ENCODE measurements at regions not wholly inside any gene's neighbourhood (a gene's known extent, or its start where the extent isn't known, plus 50 kb on each side); places are given as distances from the start of the nearest gene placed in this dataset.
"Not testable (repeated sequence)": the region's sequence is repeated elsewhere in the genome, so short reads cannot be mapped to it uniquely, and the experiment has no call there.

DNA sequence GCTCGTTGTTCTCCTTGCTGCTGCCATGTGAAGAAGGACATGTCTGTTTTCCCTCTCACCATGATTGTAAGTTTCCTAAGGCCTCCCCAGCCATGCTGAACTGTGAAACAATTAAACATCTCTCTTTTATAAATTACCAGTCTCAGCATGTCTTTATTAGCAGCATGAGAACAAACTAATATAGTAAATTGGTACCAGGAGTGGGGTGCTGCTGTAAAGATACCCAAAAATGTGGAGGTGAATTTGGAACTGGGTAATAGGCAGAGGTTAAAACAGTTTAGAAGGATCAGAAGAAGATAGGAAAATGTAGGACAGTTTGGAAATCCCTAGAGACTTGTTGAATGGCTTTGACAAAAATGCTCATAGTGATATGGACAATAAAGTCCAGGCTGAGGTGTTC is 576.7 kb downstream of the EPM2A start:
- not testable (repeated sequence) for DNase-seq (ENCODE audit: low read depth)

DNA sequence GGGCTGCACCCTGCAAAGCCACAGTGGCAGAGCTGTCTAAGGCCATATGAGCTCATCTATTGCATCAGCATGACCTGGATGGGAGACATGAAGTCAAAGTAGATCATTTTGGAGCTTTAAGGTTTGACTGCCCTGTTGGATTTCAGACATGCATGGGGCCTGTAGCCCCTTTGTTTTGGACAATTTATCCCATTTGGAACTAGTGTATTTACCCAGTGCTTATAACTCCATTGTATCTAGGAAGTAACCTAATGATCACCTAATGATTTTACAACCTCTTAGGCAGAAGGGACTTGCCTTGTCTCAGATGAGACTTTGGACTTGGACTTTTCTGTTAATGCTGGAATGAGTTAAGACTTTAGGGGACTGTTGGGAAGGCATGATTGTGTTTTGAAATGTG is 575.4 kb downstream of the EPM2A start:
- DNase-seq (ENCODE audit: low read depth), result no peak

DNA sequence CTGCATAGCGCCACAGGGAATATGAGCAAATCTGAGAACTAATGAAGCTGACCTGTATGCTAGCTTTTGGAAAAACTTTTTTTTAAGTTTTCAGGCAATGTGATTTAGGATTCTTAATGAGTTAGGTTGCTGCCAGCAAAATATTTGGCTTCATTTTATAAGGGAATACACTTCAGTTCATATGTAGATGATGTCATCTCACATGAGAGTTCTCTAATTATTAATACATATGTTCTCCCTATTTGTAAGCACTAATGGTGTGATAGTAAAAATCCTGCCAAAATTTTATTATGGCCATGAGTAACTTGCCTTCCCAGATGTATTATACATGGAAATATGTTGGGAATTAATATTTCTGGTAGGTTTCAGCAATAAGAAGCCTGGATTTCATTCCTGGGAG is 573.8 kb downstream of the EPM2A start:
- DNase-seq (ENCODE audit: low read depth), result no peak

DNA sequence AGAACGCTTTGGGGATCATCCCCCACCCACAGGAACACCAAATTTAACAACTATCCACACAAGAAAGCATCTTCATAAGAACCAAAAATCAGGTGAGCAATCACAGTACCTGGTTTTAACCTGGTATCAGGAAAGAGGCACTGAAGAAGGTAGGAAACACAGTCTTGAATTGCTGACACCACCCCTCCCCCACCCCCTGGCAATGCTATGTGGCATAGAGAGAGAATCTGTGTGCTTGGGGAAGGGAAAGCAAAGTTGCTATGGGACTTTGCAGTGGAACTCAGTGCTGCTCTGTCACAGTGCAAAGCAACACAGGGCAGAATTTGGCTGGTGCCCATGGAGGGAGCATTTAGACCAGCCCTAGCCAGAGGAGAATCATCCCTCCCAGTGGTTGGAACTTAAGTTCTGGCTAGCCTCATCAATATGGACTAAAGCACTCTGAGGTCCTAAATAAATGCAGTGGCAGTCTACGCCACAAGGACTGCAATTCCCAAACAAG is 565.5 kb downstream of the EPM2A start:
- DNase-seq (ENCODE audit: low read depth), result no peak

DNA sequence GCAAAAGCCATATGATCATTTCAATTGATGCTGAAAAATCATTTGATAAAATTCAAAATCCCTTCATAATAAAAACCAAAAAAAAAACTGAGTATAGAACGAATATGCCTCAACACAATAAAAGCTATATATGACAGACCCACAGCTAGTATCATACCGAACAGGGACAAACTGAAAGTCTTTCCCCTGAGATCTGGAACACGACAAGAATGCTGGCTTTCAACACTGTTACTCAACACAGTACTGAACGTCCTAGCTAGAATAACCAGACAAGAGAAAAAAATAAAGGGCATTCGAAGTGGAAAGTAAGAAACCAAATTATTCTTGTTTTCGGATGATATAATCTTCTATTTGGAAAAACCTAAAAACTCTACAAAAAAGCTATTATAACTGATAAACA is 559.9 kb downstream of the EPM2A start:
- DNase-seq (ENCODE audit: low read depth), result no peak

DNA sequence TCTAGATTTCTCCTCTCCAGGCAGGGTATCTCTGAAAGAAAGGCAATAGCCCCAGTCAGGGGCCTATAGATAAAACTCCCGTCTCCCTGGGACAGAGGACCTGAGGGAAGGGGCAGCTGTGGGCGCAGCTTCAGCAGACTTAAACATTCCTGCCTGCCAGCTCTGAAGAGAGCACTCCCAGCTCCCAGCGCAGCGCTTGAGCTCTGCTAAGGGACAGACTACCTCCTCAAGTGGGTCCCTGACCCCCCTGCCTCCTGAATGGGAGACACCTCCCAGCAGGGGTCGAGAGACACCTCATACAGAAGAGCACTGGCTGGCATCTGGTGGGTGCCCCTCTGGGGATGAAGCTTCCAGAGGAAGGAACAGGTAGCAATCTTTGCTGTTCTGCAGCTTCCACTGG is 556.9 kb downstream of the EPM2A start:
- DNase-seq (ENCODE audit: low read depth), result no peak

DNA sequence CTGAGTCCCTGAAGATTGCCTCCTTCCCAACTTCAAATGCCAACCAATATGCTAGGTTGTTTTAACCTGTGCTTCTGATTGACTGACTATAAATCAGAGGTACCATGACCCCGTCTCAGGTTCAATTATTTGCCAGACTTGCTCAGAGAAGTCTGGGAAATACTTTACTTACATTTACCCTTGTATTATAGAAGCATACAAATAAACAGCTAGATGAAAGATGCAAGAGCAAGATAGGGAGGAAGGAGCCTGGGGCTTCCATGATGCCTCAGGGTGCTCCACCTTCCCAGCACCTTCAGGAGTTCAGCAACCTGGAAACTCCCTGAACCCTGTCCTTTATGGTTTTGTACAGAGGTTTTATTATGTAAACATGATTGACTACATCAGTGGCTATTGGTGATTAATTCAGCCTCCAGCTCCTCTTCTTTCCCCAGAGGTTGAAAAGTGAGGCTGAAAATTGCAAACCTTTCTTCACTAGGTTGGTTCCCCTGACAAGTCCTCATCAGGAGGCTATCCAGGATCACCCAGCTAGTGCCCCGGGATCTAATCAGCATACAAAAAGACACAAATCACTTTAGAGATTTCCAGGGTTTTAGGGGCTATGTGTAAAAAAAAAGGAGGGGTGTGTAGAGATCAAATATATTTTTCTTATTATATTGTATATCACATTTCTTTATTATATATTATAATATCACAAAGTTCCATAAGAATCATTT is 547.7 kb downstream of the EPM2A start:
- no peak for DNase-seq (ENCODE audit: low read depth)

DNA sequence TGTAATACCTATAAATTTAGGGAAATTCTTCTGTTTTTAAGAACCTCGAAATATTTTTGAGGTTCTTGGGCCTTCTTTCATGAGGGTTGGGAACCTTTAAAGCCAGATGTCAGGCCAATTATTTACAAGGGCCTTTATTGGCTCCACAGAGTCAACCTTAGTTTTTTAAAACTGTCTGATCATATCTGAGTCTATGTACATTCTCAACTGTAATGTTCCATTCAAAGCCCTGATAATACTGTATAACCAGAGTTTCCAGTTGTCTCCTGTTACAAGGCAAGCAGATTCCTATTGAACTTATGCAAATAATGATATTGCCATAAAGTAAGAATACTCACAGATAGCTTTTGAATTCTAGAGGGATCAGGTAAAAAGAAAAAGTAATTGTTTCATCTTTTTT is 545.5 kb downstream of the EPM2A start:
- no peak for DNase-seq (ENCODE audit: low read depth)

DNA sequence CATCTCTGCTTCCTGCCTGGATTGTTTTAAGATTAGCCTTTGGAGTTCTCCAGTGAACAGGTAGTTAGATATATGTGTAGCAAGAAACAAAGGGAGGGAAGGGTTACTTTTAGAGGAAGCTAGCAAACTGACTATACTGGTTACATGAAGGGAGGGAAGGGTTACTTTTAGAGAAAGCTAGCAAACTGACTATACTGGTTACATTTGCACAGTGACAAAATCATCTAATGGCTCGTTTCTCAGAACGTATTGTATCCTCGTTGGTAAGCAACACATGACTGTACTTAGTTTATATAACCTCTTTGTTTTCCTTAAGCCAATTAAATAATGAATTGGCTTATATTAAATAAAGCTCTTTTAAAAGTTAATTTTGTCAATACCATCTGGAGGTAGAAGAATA is 540.9 kb downstream of the EPM2A start:
- no peak for DNase-seq (ENCODE audit: low read depth)

DNA sequence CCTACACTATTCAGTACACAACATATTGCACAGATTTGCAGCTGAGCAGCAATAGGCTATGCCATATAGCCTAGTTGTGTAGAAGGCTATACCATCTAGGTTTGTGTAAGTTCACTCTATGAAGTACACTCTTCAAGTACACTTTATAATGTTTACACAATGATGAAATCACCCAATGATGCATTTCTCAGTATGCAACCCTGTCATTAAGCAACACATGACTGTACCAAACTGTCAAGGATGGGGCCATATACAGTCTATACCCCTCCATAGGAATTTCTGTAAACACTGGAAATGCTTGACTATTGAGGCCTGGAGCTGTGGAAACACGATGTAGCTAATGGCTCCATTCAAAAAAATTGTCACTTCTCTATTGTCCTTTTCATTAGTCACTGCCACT is 535.4 kb downstream of the EPM2A start:
- DNase-seq (ENCODE audit: low read depth), result no peak

DNA sequence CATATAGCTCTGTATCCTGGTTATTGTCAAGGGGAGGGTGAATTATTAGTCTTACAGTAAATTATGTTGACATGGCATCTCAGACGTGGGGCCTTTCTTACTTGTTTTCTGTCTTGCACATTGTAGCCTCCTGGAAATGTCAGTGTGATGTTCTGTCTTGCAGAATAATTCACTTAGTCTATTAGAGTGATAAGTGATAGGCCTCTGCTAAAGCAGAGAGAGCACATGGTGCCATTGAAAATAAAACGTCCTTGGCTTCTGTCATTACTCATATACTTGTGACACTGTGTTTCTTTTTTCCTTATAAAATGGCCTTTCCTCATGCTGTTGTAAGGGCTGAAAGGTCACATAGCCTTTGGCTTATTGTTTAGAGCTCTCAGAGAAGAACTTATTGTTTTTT is 531.0 kb downstream of the EPM2A start:
- no peak for DNase-seq (ENCODE audit: low read depth)

DNA sequence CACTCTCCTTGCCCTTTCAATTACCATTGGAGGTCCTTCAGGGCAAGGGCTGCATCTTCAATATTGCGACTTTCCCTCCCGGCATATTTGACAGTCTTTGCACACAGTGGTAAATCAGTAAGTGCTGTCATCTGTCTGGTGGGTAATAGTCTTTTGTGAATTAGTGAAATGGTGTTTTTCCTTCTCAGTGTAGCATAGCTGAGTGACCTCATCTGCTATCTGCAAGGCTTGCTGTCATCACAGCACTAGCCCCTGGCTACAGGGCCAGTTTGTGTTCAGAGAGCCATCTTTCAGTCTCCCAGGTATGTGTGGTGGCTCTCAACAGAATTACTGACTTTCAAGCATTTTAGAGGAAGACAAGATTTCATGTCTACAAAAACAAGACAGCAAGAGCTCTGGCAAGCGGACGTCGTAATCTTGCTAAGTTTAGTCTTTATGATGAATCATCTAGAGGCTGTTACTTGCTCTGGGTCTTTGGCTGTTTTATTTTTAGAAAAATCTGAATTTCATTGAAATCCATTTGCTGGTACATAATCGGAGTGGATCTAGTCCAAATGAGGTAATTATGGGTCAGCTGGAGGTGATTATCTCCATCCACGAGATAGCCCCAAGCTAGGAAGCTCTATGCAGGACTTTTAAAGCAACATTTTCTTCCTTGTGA is 528.9 kb downstream of the EPM2A start:
- no peak for DNase-seq (ENCODE audit: low read depth)

DNA sequence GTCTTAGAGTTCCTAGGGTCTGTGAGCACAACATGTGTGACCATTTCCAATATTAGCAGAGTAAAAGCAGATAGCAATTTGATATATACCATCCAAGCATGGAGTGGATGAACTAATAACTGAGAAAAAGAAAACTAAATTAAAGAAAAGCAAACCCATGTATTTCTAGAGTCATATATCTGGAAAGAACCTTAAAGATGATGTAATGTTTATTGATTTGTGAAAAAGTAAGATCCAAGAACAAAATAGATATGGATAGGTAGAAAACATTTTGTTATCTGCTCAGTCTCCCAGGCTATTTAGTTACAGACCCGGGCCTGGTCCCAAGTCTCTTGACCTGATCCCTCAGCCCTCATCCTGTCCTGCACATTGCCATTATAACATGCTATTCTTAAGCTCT is 526.8 kb downstream of the EPM2A start:
- no peak for DNase-seq (ENCODE audit: low read depth)

DNA sequence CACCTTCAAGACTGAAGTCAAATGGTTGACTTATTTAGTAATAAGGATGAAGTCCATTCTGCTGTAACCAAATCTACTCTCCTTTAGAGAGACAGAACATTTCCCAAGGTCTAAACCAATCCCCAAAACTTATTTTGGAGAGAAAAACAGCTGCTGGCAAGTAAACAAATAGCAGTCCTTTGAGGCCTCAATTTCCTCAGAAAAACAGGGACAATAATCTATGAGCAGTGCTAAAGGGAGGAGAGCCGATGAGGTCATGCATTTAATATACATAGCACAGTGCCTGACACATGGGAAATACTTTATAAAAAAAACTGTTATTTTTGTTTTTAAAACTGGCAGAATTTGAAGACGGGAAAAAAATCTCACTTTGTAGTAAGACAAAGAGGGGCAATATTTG is 526.0 kb downstream of the EPM2A start:
- DNase-seq (ENCODE audit: low read depth), result no peak

DNA sequence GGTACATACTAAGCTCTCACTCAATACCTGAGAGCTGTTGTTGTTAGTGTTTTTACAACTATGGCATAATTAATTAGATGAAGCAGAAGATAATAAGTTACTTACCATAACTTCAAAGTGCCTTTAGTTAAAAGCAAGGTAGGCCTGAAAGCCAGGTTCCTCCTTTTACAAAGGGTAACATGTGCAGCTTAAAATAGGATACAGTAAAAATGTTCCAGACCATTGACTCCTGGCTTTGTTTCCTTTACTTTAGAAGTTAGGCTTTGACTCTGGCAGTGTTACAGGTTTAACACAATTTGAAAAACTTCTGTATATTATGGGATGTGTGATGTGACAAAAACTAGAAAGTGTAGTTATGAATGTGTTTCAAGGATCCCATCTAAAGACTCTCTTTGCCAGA is 522.5 kb downstream of the EPM2A start:
- no peak for DNase-seq (ENCODE audit: low read depth)

DNA sequence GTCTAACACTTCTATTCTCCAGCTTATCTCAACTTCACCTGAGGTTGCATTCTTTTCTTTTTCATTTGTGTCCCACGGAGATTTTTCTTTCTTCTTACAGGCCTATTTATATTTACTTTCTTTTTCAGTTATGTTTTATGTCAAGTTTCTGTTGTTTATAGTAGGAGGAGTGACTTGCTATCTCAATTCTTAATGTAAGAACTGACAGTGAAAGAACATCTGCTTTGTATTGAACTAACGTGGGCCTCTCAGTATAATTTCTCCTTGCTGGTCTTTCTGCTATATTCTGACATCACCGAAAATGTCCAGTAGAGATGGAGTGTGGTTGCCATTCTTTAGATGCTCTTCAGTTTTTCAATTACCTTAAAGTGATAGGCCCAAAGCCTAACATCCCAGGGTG is 521.7 kb downstream of the EPM2A start:
- no peak for DNase-seq (ENCODE audit: low read depth)

DNA sequence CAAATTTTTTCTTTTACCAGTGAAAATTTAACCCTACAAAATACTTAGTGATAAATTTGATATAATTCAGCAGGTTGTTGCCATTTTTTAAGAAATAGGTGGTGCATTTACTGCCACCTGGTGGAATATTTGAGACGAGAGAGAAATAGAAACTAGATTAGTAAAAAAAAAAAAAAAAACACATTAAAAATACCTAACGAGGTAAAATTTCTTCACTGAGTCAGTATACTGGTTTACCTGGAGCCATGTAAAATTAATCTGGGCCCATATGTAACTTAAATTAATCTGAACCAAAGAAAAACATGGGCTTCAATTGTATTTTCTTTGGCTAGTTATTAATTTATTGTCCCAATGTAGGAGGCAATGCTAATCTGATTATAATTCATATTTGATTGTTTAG is 520.8 kb downstream of the EPM2A start:
- no peak for DNase-seq (ENCODE audit: low read depth)

DNA sequence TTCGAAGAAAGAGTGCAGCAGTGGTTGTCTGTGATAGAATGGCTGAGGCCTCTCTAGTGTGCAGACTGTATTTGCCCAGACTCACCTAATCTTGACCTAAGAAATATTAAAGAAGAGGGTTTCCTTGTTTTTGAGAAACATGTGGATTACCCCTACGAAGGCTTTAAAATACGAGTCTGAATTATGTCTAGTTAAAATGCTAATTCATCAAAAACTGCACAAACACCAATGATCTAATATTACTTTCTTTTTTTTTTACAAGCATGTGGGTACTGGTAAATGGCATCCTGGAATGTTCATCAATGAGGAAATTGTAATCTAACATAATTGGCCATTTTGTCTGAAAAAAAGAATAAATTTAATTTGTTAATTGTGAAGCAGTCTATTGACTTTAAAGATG is 510.9 kb downstream of the EPM2A start:
- DNase-seq (ENCODE audit: low read depth), result no peak

DNA sequence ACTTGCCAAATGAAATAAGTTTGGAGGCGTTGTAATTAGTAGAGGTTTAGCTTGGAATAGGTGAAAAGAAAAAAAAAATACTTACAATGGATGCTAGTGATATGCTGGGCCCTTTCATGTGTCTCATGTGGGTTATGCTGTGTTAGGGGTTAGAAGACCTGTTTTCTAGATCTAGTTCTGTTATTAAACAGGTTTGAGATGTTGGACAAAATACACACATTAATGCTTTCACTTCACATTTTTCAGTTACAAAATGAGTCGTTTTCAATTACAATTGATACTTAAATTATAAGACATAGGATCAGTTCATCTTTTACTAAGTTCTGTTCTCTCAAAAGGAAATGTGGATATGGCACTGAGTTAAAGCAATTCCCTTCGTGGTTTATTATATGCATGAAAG is 509.8 kb downstream of the EPM2A start:
- DNase-seq (ENCODE audit: low read depth), result no peak

DNA sequence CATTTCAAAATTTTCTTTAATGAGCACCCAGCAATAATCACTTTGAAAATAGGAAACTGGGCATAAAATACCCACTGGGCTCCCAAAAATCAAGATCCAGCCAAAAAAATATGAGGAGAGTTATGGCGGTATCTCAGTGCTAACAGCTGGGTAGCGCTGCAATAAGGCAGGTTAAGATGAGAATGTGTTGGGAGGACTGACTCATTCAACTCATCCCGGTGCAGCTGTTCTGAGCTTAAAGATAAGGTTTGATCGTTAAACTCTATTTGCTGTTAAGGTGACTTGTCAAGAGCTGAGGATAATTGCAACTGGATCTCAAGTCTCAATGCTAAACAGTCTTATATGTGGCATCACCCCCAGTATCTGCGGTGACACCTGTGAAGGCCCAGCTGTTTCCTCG is 507.7 kb downstream of the EPM2A start:
- DNase-seq (ENCODE audit: low read depth), result no peak

DNA sequence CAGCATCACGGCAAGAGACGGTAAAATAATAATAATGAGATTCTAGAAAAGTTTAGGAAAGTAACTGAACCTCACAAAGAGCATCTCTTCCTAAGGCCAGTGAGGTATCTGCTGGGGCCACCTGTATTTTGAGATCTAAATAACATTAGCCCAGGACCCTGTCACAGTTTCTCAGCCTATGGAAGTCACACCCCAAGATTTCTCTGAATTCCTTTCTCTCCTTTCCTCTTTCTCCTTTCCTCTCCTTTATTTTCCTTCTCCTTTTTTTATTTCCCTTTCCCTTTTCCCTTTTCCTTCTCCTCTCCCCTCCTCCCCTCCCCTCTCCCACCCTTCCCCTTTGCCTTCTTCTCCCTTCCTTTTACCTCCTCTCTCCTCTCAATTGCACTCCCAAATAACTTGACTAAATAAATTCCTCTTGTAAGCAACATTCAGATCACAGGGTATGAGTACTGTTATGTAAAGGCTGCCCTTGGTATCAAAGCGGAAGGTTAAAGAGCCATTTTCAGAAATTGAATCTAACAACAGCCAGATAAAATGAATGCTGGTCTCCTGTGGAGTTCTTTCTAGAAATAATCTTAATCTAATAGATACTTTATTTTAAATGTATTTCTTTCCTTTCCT is 506.2 kb downstream of the EPM2A start:
- no peak for DNase-seq (ENCODE audit: low read depth)

DNA sequence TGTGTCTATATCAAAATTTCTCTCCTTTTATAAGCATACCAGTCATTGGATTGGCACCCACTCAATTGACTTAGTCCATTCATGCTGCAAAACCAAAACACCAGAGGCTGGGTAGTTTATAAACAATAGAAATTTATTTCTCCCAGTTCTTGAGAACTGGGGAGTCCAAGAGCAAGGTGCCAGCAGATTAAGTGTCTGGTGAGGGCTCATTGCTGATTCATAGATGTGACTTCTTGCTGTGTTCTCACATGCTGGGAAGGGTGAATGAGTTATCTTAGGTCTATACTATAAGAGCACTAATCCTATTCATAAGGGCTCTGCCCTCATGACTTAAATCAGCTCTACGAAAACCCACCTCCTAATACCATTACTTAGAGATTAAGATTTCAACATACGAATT is 501.4 kb downstream of the EPM2A start:
- no peak for DNase-seq (ENCODE audit: low read depth)

DNA sequence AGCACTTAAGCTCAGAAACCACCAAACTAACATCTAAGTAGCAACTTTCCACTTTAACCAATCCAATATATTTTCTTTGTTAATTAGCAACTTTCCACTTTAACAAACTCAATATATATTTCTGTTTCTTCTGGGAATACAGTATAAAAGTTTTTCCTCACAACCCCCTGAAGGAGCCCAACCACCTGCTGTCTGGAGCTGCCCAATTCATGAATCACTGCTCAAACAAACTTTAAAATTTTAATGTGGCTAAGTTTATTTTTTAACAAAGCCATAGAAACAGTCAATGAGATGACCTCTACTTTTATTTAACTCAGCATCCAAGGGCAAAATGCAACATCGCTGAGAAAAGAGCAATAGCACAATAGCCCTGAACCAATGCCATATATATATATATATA is 500.1 kb downstream of the EPM2A start:
- DNase-seq (ENCODE audit: low read depth), result no peak

DNA sequence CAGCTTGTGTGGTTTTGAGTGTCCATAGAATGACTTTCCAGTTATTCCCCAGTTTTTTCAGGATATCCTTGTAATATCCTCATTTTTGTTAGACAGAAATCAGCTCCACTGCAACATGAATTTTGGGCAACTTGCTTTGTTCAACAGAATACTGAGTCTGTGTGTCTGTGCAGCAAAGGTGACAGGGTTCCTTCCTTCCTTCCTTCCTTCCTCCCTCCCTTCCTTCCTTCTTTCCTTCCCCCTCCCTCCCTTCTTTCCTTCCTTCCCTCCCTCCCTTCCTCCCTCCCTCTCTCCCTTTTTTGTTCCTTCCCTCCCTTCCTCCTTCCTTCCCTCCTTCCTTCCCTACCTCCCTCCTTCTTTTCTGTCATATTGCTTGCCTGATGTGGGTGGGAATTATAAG is 496.5 kb downstream of the EPM2A start:
- DNase-seq (ENCODE audit: low read depth), result no peak
